Activated naive CD8-positive, alpha-beta T cell treated with anti-CD3 and anti-CD28 coated beads, Interleukin-2, amount 10 ng/mL, durations not matched to agents 7 days and 5 days (primary cell): ENCODE measurements at regions not wholly inside any gene's neighbourhood (a gene's known extent, or its start where the extent isn't known, plus 50 kb on each side); places are given as distances from the start of the nearest gene placed in this dataset.

Experiments
- ATAC-seq: fragments of 150-1000 bp; cut with Tn5 transposase; one replicate; pipeline ENCODE4 v1.10.0; 2021; ENCODE audit warnings: low read depth, moderate library complexity
- POLR2A ChIA-PET: fragments of 350-600 bp; sonication (Branson Sonifier 250); formaldehyde crosslinking; loops from one replicate; lab custom pipeline; 2021; ENCODE audit warnings: antibody characterized with exemption; lab: Charles Lee
- DNase-seq: peaks from one replicate; pipeline ENCODE4 v3.0.0; 2021
- H3K27ac Mint-ChIP-seq: one replicate; pipeline ENCODE4 v1.8.0; 2022; ENCODE audit warnings: mild to moderate bottlenecking, mixed read lengths
- H3K27me3 Mint-ChIP-seq: one replicate; pipeline ENCODE4 v1.8.0; 2022; ENCODE audit warnings: mild to moderate bottlenecking, moderate library complexity, mixed read lengths
- H3K36me3 Mint-ChIP-seq: one replicate; pipeline ENCODE4 v1.8.0; 2021; ENCODE audit warnings: mild to moderate bottlenecking, mixed read lengths
- H3K4me1 Mint-ChIP-seq: one replicate; pipeline ENCODE4 v1.8.0; 2021; ENCODE audit warnings: mixed read lengths
- H3K4me3 Mint-ChIP-seq: one replicate; pipeline ENCODE4 v1.8.0; 2022; ENCODE audit warnings: mild to moderate bottlenecking, moderate library complexity, mixed read lengths
- H3K9me3 Mint-ChIP-seq: one replicate; pipeline ENCODE4 v1.8.0; 2021; ENCODE audit warnings: mixed read lengths

- Mint-ChIP-seq H3K4me3 (no peak overlapping the region), H3K27me3 (no peaks in the 10 kb centered on the region), H3K4me1 (no peaks in the 10 kb centered on the region), H3K9me3 (no peaks in the 10 kb centered on the region), H3K27ac (no peak overlapping the region), H3K36me3 (no peaks in the 10 kb centered on the region)
- ATAC-seq: no peak
- POLR2A ChIA-PET: no interaction called here
- DNase-seq: no peak
Measured at GRCh38 chr16:59424714-59425273, 690.7 kb upstream of the GOT2 start.

- no peak overlapping the region for H3K4me3 Mint-ChIP-seq
- no peaks in the 10 kb centered on the region for H3K4me1 Mint-ChIP-seq
- no peaks in the 10 kb centered on the region for H3K36me3 Mint-ChIP-seq
- no peak overlapping the region for H3K27ac Mint-ChIP-seq
- no peaks in the 10 kb centered on the region for H3K9me3 Mint-ChIP-seq
- H3K27me3 Mint-ChIP-seq: no peaks in the 10 kb centered on the region
- DNase-seq (no peak), ATAC-seq (no peak)
- POLR2A ChIA-PET: no interaction called here
Measured at GRCh38 chr16:59411961-59412841, 678.1 kb upstream of the GOT2 start.

GRCh38 chr16:59410451-59410850 is 676.3 kb upstream of the GOT2 start:
- ATAC-seq: no peak
- H3K36me3 Mint-ChIP-seq: no peaks in the 10 kb centered on the region

GRCh38 chr16:59405802-59406201 is 671.7 kb upstream of the GOT2 start:
- POLR2A ChIA-PET: no interaction called here
- H3K36me3 Mint-ChIP-seq: no peaks in the 10 kb centered on the region
- H3K4me1 Mint-ChIP-seq: no peaks in the 10 kb centered on the region

More at GRCh38 chr16:59410451-59410850, 676.3 kb upstream of the GOT2 start:
- POLR2A ChIA-PET: no interaction called here
- H3K9me3 Mint-ChIP-seq: no peaks in the 10 kb centered on the region
- H3K27me3 Mint-ChIP-seq: no peaks in the 10 kb centered on the region
- H3K27ac Mint-ChIP-seq: no peak overlapping the region
- H3K4me3 Mint-ChIP-seq: no peak overlapping the region
- no peak for DNase-seq
- no peaks in the 10 kb centered on the region for H3K4me1 Mint-ChIP-seq

GRCh38 chr16:59404509-59404908 is 670.4 kb upstream of the GOT2 start:
- Mint-ChIP-seq H3K4me1 (no peaks in the 10 kb centered on the region), H3K27me3 (no peaks in the 10 kb centered on the region), H3K27ac (no peak overlapping the region), H3K36me3 (no peaks in the 10 kb centered on the region), H3K9me3 (no peaks in the 10 kb centered on the region), H3K4me3 (no peak overlapping the region)
- POLR2A ChIA-PET: no interaction called here
- ATAC-seq: no peak
- DNase-seq: no peak

More at GRCh38 chr16:59405802-59406201, 671.7 kb upstream of the GOT2 start:
- DNase-seq (no peak), ATAC-seq (no peak)
- Mint-ChIP-seq H3K27me3 (no peaks in the 10 kb centered on the region), H3K4me3 (no peak overlapping the region), H3K9me3 (no peaks in the 10 kb centered on the region), H3K27ac (no peak overlapping the region)

GRCh38 chr16:59400830-59401229 is 666.7 kb upstream of the GOT2 start:
- POLR2A ChIA-PET: no interaction called here

GRCh38 chr16:59397638-59398037 is 663.5 kb upstream of the GOT2 start:
- Mint-ChIP-seq H3K4me1 (no peaks in the 10 kb centered on the region), H3K4me3 (no peak overlapping the region), H3K9me3 (no peaks in the 10 kb centered on the region), H3K27me3 (no peaks in the 10 kb centered on the region), H3K27ac (no peak overlapping the region), H3K36me3 (no peaks in the 10 kb centered on the region)
- no peak for ATAC-seq
- POLR2A ChIA-PET: no interaction called here
- no peak for DNase-seq

More at GRCh38 chr16:59400830-59401229, 666.7 kb upstream of the GOT2 start:
- no peaks in the 10 kb centered on the region for H3K27me3 Mint-ChIP-seq
- H3K36me3 Mint-ChIP-seq: no peaks in the 10 kb centered on the region
- no peak overlapping the region for H3K4me3 Mint-ChIP-seq
- H3K9me3 Mint-ChIP-seq: no peaks in the 10 kb centered on the region
- no peak for ATAC-seq
- no peaks in the 10 kb centered on the region for H3K4me1 Mint-ChIP-seq
- H3K27ac Mint-ChIP-seq: no peak overlapping the region
- no peak for DNase-seq

- DNase-seq: no peak
- no peak for ATAC-seq
- no peak overlapping the region for H3K4me3 Mint-ChIP-seq
- H3K9me3 Mint-ChIP-seq: no peaks in the 10 kb centered on the region
- no peaks in the 10 kb centered on the region for H3K36me3 Mint-ChIP-seq
- no peaks in the 10 kb centered on the region for H3K4me1 Mint-ChIP-seq
- H3K27ac Mint-ChIP-seq: no peak overlapping the region
- no peaks in the 10 kb centered on the region for H3K27me3 Mint-ChIP-seq
- POLR2A ChIA-PET: no interaction called here
Measured at GRCh38 chr16:59394526-59394925, 660.4 kb upstream of the GOT2 start.

GRCh38 chr16:59392911-59393310 is 658.8 kb upstream of the GOT2 start:
- DNase-seq: no peak
- ATAC-seq: no peak
- POLR2A ChIA-PET: no interaction called here
- Mint-ChIP-seq H3K27me3 (no peaks in the 10 kb centered on the region), H3K4me1 (no peaks in the 10 kb centered on the region), H3K27ac (no peak overlapping the region), H3K9me3 (no peaks in the 10 kb centered on the region), H3K36me3 (no peaks in the 10 kb centered on the region), H3K4me3 (no peak overlapping the region)

- no peak for DNase-seq
- no peaks in the 10 kb centered on the region for H3K9me3 Mint-ChIP-seq
- no peaks in the 10 kb centered on the region for H3K27me3 Mint-ChIP-seq
- H3K36me3 Mint-ChIP-seq: no peaks in the 10 kb centered on the region
- ATAC-seq: no peak
- no peaks in the 10 kb centered on the region for H3K4me1 Mint-ChIP-seq
- H3K27ac Mint-ChIP-seq: no peak overlapping the region
- H3K4me3 Mint-ChIP-seq: no peak overlapping the region
- POLR2A ChIA-PET: no interaction called here
Measured at GRCh38 chr16:59391617-59392364, 657.7 kb upstream of the GOT2 start.

GRCh38 chr16:59385959-59386358 is 651.8 kb upstream of the GOT2 start:
- ATAC-seq: no peak

GRCh38 chr16:59385491-59385890 is 651.4 kb upstream of the GOT2 start:
- H3K4me3 Mint-ChIP-seq: no peak overlapping the region
- H3K36me3 Mint-ChIP-seq: no peaks in the 10 kb centered on the region
- no peak overlapping the region for H3K27ac Mint-ChIP-seq
- no peaks in the 10 kb centered on the region for H3K9me3 Mint-ChIP-seq
- ATAC-seq (no peak), DNase-seq (no peak)
- H3K27me3 Mint-ChIP-seq: no peaks in the 10 kb centered on the region
- POLR2A ChIA-PET: no interaction called here
- no peaks in the 10 kb centered on the region for H3K4me1 Mint-ChIP-seq

More at GRCh38 chr16:59385959-59386358, 651.8 kb upstream of the GOT2 start:
- Mint-ChIP-seq H3K4me1 (no peaks in the 10 kb centered on the region), H3K9me3 (no peaks in the 10 kb centered on the region), H3K4me3 (no peak overlapping the region), H3K27ac (no peak overlapping the region), H3K27me3 (no peaks in the 10 kb centered on the region), H3K36me3 (no peaks in the 10 kb centered on the region)
- DNase-seq: no peak
- POLR2A ChIA-PET: no interaction called here

- ATAC-seq: no peak
- Mint-ChIP-seq H3K27ac (no peak overlapping the region), H3K4me3 (no peak overlapping the region), H3K36me3 (no peaks in the 10 kb centered on the region), H3K9me3 (no peaks in the 10 kb centered on the region), H3K27me3 (peaks cover 2% of the 10 kb centered on the region), H3K4me1 (no peaks in the 10 kb centered on the region)
- POLR2A ChIA-PET: no interaction called here
- DNase-seq: no peak
Measured at GRCh38 chr16:59373632-59374031, 639.5 kb upstream of the GOT2 start.
